Liver (tissue), 8 donors: ENCODE measurements at regions not wholly inside any gene's neighbourhood (a gene's known extent, or its start where the extent isn't known, plus 50 kb on each side); places are given as distances from the start of the nearest gene placed in this dataset.

Experiments used
- DNase-seq: peaks from one replicate; pipeline ENCODE4 v3.0.0-alpha.2; 2017; ENCODE audit warnings: low spot score
- H3K27ac ChIP-seq, 2 donors: one replicate each; pipeline ENCODE4 v1.7.0; 2013; ENCODE audit warnings: inconsistent platforms in 2 of 2, low read length in 2 of 2, control low read depth in 1 of 2, low read depth in 1 of 2, mild to moderate bottlenecking in 1 of 2
- H3K27me3 ChIP-seq, 4 donors: one replicate each; pipeline versions ENCODE4 v1.6.1 to v1.7.0; 2013; ENCODE audit warnings: low read length in 3 of 4, inconsistent platforms in 1 of 4, mild to moderate bottlenecking in 1 of 4, moderate library complexity in 1 of 4; ENCODE audit not compliant: control insufficient read depth in 4 of 4, insufficient read depth in 4 of 4
- H3K36me3 ChIP-seq, 4 donors: one replicate each; pipeline versions ENCODE4 v1.6.1 to v1.7.0; 2013; ENCODE audit warnings: low read length in 3 of 4, mild to moderate bottlenecking in 3 of 4, low read depth in 1 of 4, moderate library complexity in 1 of 4; ENCODE audit not compliant: control insufficient read depth in 4 of 4, insufficient read depth in 3 of 4
- H3K4me1 ChIP-seq, 4 donors: one replicate each; pipeline versions ENCODE4 v1.6.1 to v1.7.0; 2013; ENCODE audit warnings: low read length in 3 of 4, mild to moderate bottlenecking in 3 of 4, moderate library complexity in 1 of 4; ENCODE audit not compliant: control insufficient read depth in 4 of 4, insufficient read depth in 4 of 4
- H3K4me3 ChIP-seq, 3 donors: one replicate each; pipeline versions ENCODE4 v1.6.1 to v1.7.0; 2013; ENCODE audit warnings: low read length in 3 of 3, control low read depth in 1 of 3, low read depth in 1 of 3, mild to moderate bottlenecking in 1 of 3
- H3K9ac ChIP-seq, 2 donors: one replicate each; pipeline ENCODE4 v1.7.0; 2013; ENCODE audit warnings: low read length in 2 of 2, mild to moderate bottlenecking in 2 of 2, moderate library complexity in 2 of 2, control low read depth in 1 of 2, low read depth in 1 of 2
- H3K9me3 ChIP-seq, 4 donors: one replicate each; pipeline versions ENCODE4 v1.6.1 to v1.7.0; 2013; ENCODE audit warnings: low read length in 3 of 4; ENCODE audit not compliant: control insufficient read depth in 4 of 4
- EGR1 ChIP-seq, 2 donors: IDR thresholded peaks; 2 replicates each; pipeline ENCODE4 v1.6.1; 2016 to 2018; ENCODE audit warnings: antibody characterized with exemption in 2 of 2, low read depth in 2 of 2
- FOXA1 ChIP-seq: IDR thresholded peaks from 2 replicates; pipeline ENCODE4 v1.6.1; 2016; ENCODE audit warnings: antibody characterized with exemption
- FOXA2 ChIP-seq: IDR thresholded peaks from 2 replicates; pipeline ENCODE4 v1.6.1; 2016; ENCODE audit warnings: antibody characterized with exemption
- GABPA ChIP-seq, 2 donors: IDR thresholded peaks in 1 of 2; conservative IDR thresholded peaks in 1 of 2; 2 replicates each; pipeline ENCODE4 v1.6.1; 2016; ENCODE audit warnings: antibody characterized with exemption in 2 of 2, mild to moderate bottlenecking in 1 of 2, moderate library complexity in 1 of 2
- HNF4A ChIP-seq, 2 donors: conservative IDR thresholded peaks; 2 replicates each; pipeline ENCODE4 v1.6.1; 2016; ENCODE audit warnings: antibody characterized with exemption in 2 of 2, mild to moderate bottlenecking in 2 of 2
- HNF4G ChIP-seq: IDR thresholded peaks from 2 replicates; pipeline ENCODE4 v1.6.1; 2016; ENCODE audit warnings: antibody characterized with exemption
- JUND ChIP-seq, 2 donors: IDR thresholded peaks; 2 replicates each; pipeline ENCODE4 v1.6.1; 2016; ENCODE audit warnings: antibody characterized with exemption in 2 of 2
- NR2F2 ChIP-seq: IDR thresholded peaks from 2 replicates; pipeline ENCODE4 v1.6.1; 2016; ENCODE audit warnings: antibody characterized with exemption
- RAD21 ChIP-seq, 2 donors: IDR thresholded peaks; 2 replicates each; pipeline ENCODE4 v1.6.1; 2016; ENCODE audit warnings: antibody characterized with exemption in 2 of 2, mild to moderate bottlenecking in 2 of 2
- RXRA ChIP-seq, 2 donors: IDR thresholded peaks; 2 replicates each; pipeline ENCODE4 v1.6.1; 2017 to 2018; ENCODE audit warnings: antibody characterized with exemption in 2 of 2, mild to moderate bottlenecking in 1 of 2
- SP1 ChIP-seq: IDR thresholded peaks from 2 replicates; pipeline ENCODE4 v1.6.1; 2018; ENCODE audit warnings: antibody characterized with exemption, mild to moderate bottlenecking
- TAF1 ChIP-seq: conservative IDR thresholded peaks from 2 replicates; pipeline ENCODE4 v1.6.1; 2016; ENCODE audit warnings: antibody characterized with exemption, mild to moderate bottlenecking
- YY1 ChIP-seq: IDR thresholded peaks from 2 replicates; pipeline ENCODE4 v1.6.1; 2016; ENCODE audit warnings: antibody characterized with exemption, mild to moderate bottlenecking
- WGBS: extraction: QIAGEN DNeasy Blood & Tissue Kit; methylation state at CpG from one replicate; pipeline ENCODE4 v1.1.7; 2013; 5-methylcytosine and 5-hydroxymethylcytosine counted together
- TF ChIP-seq, protein P1 (sequence below): fragments of 150-350 bp; IDR thresholded peaks from 2 replicates; pipeline ENCODE4 v1.5.1; 2017; ENCODE audit warnings: improper control_type of control experiment, low read depth, low read length; ENCODE audit not compliant: missing input control
- TF ChIP-seq, protein P2 (sequence below): IDR thresholded peaks from 2 replicates; pipeline ENCODE4 v1.6.1; 2016; ENCODE audit warnings: antibody characterized with exemption
- TF ChIP-seq, protein P3 (sequence below): IDR thresholded peaks from 2 replicates; pipeline ENCODE4 v1.6.1; 2016; ENCODE audit warnings: antibody characterized with exemption
- TF ChIP-seq, protein P4 (sequence below): IDR thresholded peaks from 2 replicates; pipeline ENCODE4 v1.6.1; 2016; ENCODE audit warnings: antibody characterized with exemption, mild to moderate bottlenecking
- TF ChIP-seq, protein P5 (sequence below): IDR thresholded peaks from 2 replicates; pipeline ENCODE4 v1.6.1; 2016; ENCODE audit warnings: antibody characterized with exemption
- donor health status: healthy.
- donor health status: healthy.
- donor health status: healthy.
- donor health status: healthy.
- donor health status: healthy.

DNA sequence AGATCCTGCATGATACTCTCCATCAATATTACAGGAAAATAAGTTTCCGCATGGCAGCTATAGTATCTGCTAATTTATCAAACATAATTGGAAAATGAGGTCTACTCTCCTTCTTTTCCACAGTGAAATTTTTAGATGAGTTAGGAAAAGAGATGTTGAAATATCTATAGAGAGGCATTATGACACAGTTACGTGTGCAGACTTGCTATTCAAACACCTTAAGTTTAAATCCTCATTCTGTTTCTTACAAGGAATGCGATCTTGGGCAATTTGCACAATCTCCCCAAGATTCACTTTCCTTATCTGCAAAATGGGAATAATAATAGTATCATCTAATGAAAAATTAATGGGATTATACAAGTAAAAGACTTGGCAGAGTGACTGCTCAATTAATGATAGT lies 91.7 kb upstream of the SLCO6A1 start:
- Histone ChIP-seq H3K9ac (no peak overlapping the region), H3K9me3 (no peaks in the 10 kb centered on the region), H3K27me3 (no peaks in the 10 kb centered on the region), H3K36me3 (no peaks in the 10 kb centered on the region), H3K4me3 (no peak overlapping the region), H3K27ac (no peak overlapping the region), H3K4me1 (no peaks in the 10 kb centered on the region)
- WGBS: 79% methylated on average over 3 of the region's 3 CpGs
- TF ChIP-seq NR2F2 (no peak), RXRA (IDR thresholded peaks at IDR 0.05) (no peak), YY1 (no peak), SP1 (no peak)
- TF ChIP-seq, protein P1, sequence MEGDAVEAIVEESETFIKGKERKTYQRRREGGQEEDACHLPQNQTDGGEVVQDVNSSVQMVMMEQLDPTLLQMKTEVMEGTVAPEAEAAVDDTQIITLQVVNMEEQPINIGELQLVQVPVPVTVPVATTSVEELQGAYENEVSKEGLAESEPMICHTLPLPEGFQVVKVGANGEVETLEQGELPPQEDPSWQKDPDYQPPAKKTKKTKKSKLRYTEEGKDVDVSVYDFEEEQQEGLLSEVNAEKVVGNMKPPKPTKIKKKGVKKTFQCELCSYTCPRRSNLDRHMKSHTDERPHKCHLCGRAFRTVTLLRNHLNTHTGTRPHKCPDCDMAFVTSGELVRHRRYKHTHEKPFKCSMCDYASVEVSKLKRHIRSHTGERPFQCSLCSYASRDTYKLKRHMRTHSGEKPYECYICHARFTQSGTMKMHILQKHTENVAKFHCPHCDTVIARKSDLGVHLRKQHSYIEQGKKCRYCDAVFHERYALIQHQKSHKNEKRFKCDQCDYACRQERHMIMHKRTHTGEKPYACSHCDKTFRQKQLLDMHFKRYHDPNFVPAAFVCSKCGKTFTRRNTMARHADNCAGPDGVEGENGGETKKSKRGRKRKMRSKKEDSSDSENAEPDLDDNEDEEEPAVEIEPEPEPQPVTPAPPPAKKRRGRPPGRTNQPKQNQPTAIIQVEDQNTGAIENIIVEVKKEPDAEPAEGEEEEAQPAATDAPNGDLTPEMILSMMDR: no peak
- TF ChIP-seq, protein P2, sequence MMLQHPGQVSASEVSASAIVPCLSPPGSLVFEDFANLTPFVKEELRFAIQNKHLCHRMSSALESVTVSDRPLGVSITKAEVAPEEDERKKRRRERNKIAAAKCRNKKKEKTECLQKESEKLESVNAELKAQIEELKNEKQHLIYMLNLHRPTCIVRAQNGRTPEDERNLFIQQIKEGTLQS: no peak
- TF ChIP-seq, protein P3, sequence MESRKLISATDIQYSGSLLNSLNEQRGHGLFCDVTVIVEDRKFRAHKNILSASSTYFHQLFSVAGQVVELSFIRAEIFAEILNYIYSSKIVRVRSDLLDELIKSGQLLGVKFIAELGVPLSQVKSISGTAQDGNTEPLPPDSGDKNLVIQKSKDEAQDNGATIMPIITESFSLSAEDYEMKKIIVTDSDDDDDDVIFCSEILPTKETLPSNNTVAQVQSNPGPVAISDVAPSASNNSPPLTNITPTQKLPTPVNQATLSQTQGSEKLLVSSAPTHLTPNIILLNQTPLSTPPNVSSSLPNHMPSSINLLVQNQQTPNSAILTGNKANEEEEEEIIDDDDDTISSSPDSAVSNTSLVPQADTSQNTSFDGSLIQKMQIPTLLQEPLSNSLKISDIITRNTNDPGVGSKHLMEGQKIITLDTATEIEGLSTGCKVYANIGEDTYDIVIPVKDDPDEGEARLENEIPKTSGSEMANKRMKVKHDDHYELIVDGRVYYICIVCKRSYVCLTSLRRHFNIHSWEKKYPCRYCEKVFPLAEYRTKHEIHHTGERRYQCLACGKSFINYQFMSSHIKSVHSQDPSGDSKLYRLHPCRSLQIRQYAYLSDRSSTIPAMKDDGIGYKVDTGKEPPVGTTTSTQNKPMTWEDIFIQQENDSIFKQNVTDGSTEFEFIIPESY: no peak
- no peak for DNase-seq

DNA sequence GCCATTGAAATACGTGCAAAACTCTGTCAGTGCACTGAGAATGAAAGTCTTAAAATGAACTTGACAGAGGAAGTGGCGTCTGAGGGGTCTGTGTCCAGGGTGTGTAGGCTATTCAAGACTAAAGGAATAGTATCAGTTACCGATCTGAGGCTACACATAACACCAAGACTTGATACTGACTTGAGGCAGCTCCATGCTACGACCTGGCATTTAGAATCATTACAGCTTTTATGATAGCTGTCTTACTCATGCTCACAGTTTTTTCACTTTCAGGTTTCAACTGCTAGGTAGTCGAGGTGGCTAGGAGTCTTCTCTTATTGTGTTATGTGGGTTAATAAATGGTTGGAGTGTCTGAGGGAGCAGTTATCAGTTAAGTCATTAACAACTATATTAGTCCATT lies 92.8 kb upstream of the SLCO6A1 start:
- Histone ChIP-seq H3K27ac (no peak overlapping the region), H3K4me1 (no peaks in the 10 kb centered on the region), H3K9ac (no peak overlapping the region), H3K36me3 (no peaks in the 10 kb centered on the region), H3K27me3 (no peaks in the 10 kb centered on the region), H3K4me3 (no peak overlapping the region), H3K9me3 (no peaks in the 10 kb centered on the region)
- TF ChIP-seq SP1 (no peak), HNF4A (conservative IDR thresholded peaks at IDR 0.05) (no peak), FOXA2 (no peak), TAF1 (no peak), HNF4G (no peak), JUND (IDR thresholded peaks at IDR 0.05) (no peak), YY1 (no peak), RAD21 (IDR thresholded peaks at IDR 0.05) (no peak), GABPA (IDR thresholded peaks at IDR 0.05 in 1 of 2, conservative IDR thresholded peaks at IDR 0.05 in 1 of 2) (no peak), RXRA (IDR thresholded peaks at IDR 0.05) (no peak), EGR1 (IDR thresholded peaks at IDR 0.05; ENCODE audit: low read depth in 2 of 2) (no peak), FOXA1 (no peak), NR2F2 (no peak)
- TF ChIP-seq, protein P3: no peak
- TF ChIP-seq, protein P1: no peak
- TF ChIP-seq, protein P4, sequence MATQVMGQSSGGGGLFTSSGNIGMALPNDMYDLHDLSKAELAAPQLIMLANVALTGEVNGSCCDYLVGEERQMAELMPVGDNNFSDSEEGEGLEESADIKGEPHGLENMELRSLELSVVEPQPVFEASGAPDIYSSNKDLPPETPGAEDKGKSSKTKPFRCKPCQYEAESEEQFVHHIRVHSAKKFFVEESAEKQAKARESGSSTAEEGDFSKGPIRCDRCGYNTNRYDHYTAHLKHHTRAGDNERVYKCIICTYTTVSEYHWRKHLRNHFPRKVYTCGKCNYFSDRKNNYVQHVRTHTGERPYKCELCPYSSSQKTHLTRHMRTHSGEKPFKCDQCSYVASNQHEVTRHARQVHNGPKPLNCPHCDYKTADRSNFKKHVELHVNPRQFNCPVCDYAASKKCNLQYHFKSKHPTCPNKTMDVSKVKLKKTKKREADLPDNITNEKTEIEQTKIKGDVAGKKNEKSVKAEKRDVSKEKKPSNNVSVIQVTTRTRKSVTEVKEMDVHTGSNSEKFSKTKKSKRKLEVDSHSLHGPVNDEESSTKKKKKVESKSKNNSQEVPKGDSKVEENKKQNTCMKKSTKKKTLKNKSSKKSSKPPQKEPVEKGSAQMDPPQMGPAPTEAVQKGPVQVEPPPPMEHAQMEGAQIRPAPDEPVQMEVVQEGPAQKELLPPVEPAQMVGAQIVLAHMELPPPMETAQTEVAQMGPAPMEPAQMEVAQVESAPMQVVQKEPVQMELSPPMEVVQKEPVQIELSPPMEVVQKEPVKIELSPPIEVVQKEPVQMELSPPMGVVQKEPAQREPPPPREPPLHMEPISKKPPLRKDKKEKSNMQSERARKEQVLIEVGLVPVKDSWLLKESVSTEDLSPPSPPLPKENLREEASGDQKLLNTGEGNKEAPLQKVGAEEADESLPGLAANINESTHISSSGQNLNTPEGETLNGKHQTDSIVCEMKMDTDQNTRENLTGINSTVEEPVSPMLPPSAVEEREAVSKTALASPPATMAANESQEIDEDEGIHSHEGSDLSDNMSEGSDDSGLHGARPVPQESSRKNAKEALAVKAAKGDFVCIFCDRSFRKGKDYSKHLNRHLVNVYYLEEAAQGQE: no peak
- TF ChIP-seq, protein P5, sequence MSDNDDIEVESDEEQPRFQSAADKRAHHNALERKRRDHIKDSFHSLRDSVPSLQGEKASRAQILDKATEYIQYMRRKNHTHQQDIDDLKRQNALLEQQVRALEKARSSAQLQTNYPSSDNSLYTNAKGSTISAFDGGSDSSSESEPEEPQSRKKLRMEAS: no peak
- TF ChIP-seq, protein P2: no peak
- WGBS: 80% methylated on average over 5 of the region's 5 CpGs
- DNase-seq: no peak
